BLaER1 (cell line): ENCODE measurements at regions not wholly inside any gene's neighbourhood (a gene's known extent, or its start where the extent isn't known, plus 50 kb on each side); places are given as distances from the start of the nearest gene placed in this dataset.
"Not testable (repeated sequence)": the region's sequence is repeated elsewhere in the genome, so short reads cannot be mapped to it uniquely, and the experiment has no call there.

Source experiments
- H3K27ac ChIP-seq: shearing (Covaris generic); formaldehyde crosslinking; 2 replicates; pipeline ENCODE4 v1.8.1; 2022
- H3K27me3 ChIP-seq: shearing (Covaris generic); formaldehyde crosslinking; 2 replicates; pipeline ENCODE4 v1.8.1; 2022
- H3K36me3 ChIP-seq: shearing (Covaris generic); formaldehyde crosslinking; 2 replicates; pipeline ENCODE4 v1.8.1; 2022
- H3K4me1 ChIP-seq: shearing (Covaris generic); formaldehyde crosslinking; 2 replicates; pipeline ENCODE4 v1.8.1; 2022
- H3K4me2 ChIP-seq: shearing (Covaris generic); formaldehyde crosslinking; 2 replicates; pipeline ENCODE4 v1.8.1; 2022
- H3K4me3 ChIP-seq: shearing (Covaris generic); formaldehyde crosslinking; 2 replicates; pipeline ENCODE4 v1.8.1; 2022
- H3K9ac ChIP-seq: shearing (Covaris generic); formaldehyde crosslinking; 2 replicates; pipeline ENCODE4 v1.8.1; 2022
- H3K9me3 ChIP-seq: shearing (Covaris generic); formaldehyde crosslinking; 2 replicates; pipeline ENCODE4 v1.8.1; 2022
- H4K20me1 ChIP-seq: shearing (Covaris generic); formaldehyde crosslinking; 2 replicates; pipeline ENCODE4 v1.8.1; 2022

DNA sequence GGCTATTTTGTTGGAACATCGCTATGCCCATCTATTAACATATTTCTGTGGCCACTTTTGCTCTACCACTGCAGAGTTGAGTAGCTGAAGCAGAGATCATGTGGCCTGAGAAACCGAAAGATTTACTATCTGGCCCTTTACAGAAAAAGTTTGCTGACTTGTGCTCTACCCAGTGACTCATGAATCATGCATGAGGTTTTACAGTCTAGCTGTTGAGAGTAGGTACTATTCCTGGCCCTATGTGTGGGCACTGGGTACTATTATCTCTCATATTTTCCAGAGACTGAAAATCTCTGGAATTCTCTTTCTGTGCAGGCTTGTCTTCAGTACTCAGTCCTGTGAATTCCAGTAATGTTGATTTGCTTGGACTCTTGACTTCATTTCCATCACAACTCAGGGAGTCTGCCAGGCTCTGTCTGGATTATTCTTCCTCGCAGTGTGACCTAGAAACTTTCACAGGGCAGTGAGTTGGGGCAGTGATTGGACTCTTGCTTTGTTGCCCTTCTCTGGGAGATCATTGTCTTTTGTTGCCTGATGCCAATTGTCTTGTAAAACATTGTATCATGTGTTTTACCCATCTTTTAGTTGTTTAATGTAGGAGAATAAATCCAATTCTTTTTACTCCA is 121.3 kb upstream of the PRSS12 start:
- H3K9ac ChIP-seq, H3K27ac ChIP-seq, H3K4me1 ChIP-seq, H3K4me3 ChIP-seq, H3K4me2 ChIP-seq, H3K9me3 ChIP-seq, H3K36me3 ChIP-seq, H4K20me1 ChIP-seq, H3K27me3 ChIP-seq: not testable (repeated sequence)

- H4K20me1 ChIP-seq, H3K27me3 ChIP-seq, H3K9ac ChIP-seq, H3K4me3 ChIP-seq, H3K9me3 ChIP-seq, H3K27ac ChIP-seq, H3K4me1 ChIP-seq, H3K4me2 ChIP-seq, H3K36me3 ChIP-seq: not testable (repeated sequence)
Measured at GRCh38 chr4:118474771-118475170, 122.0 kb upstream of the PRSS12 start.

DNA sequence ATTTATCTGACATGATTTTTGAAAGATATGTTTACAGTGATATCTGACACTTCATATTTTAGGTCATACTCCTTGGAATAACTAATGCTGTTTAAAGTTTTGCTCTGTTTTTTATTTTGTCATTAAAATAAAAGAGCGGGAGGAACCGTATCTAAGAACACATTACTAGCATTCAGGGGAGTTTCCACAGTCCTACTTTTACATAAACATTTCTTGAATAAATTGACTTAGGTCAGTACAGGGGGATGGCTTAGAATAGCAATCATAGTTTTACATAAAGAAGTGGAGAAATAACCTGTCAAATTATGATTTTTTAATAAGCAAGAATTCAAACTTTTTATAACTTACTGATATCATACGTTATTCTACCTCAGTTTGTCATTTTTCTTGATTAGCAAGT is 123.1 kb upstream of the PRSS12 start:
- not testable (repeated sequence) for H3K9ac ChIP-seq, H3K4me2 ChIP-seq, H3K36me3 ChIP-seq, H3K27ac ChIP-seq, H3K9me3 ChIP-seq, H4K20me1 ChIP-seq, H3K4me3 ChIP-seq, H3K4me1 ChIP-seq, H3K27me3 ChIP-seq

DNA sequence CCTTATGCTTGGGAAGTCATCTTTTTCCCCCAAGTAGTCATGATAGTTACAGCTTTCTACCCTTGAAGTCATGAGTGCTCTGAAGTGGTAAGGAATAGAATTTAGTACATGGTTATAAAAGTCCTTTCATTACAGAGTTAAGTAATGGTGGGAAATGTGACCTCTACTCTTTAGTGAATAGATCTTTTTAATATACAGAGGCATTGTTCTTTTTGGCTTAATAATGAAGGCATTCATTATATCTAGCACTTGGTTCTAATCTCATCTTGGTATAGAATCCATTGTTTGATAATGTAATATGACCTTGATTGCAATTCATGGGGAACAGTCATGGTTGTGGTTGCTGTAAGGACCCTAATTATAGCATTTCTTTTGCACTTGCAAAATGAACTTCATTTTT is 125.0 kb upstream of the PRSS12 start:
- not testable (repeated sequence) for H3K9ac ChIP-seq, H3K27me3 ChIP-seq, H3K4me1 ChIP-seq, H3K9me3 ChIP-seq, H3K36me3 ChIP-seq, H3K4me2 ChIP-seq, H3K27ac ChIP-seq, H4K20me1 ChIP-seq, H3K4me3 ChIP-seq

DNA sequence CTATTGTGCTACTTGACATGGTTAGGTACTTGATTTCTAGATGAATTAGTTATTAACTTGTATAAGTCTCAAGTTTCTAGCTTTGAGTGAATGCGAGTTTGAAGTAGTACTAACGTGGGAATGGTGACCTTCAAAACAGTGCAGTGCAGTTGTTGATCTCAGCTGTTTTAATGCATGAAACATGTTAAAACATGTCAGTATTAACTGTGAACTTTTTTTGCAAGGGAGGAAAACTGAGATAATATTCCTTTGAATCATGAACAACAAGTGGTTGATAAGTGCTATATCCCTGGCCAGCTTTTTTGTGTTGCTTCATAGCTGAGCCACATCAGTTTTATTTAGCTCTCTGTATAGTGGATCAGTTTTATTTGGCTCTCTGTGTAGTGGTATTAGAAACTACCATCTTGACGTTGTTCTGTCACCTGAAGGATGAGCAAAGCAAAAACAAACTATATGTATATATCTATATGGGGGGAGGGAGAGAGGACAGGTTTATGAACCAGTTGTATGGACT is 133.1 kb upstream of the PRSS12 start:
- H3K4me2 ChIP-seq, H4K20me1 ChIP-seq, H3K27ac ChIP-seq, H3K4me1 ChIP-seq, H3K9me3 ChIP-seq, H3K4me3 ChIP-seq, H3K9ac ChIP-seq, H3K27me3 ChIP-seq, H3K36me3 ChIP-seq: not testable (repeated sequence)

DNA sequence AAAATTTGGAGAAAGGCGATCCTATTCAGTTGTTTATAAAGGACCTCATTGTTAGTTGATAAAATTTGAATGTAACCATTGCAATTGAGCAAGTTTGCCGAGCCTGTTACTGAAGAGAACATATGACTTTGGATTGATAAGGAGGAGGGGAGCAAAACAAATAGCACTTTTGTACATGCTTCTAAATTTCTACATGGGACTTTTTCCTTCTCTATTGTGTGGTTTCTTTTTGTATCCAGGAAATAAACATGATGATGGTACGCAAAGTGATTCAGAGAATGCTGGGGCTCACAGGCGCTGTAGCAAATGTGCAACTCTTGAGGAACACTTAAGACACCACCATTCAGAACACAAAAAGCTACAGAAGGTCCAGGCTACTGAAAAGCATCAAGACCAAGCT is 140.2 kb upstream of the PRSS12 start:
- H3K4me2 ChIP-seq, H4K20me1 ChIP-seq, H3K36me3 ChIP-seq, H3K9me3 ChIP-seq, H3K4me3 ChIP-seq, H3K9ac ChIP-seq, H3K27ac ChIP-seq, H3K4me1 ChIP-seq, H3K27me3 ChIP-seq: not testable (repeated sequence)

- H3K9ac ChIP-seq = not testable (repeated sequence)
Measured at GRCh38 chr4:118494437-118494836, 141.6 kb upstream of the PRSS12 start.

GRCh38 chr4:118502967-118503366 is 150.2 kb upstream of the PRSS12 start:
- not testable (repeated sequence) for H3K4me2 ChIP-seq, H4K20me1 ChIP-seq, H3K9me3 ChIP-seq, H3K27me3 ChIP-seq, H3K36me3 ChIP-seq, H3K4me1 ChIP-seq, H3K9ac ChIP-seq, H3K27ac ChIP-seq, H3K4me3 ChIP-seq

More at GRCh38 chr4:118494437-118494836, 141.6 kb upstream of the PRSS12 start:
- H3K4me2 ChIP-seq, H4K20me1 ChIP-seq, H3K27ac ChIP-seq, H3K9me3 ChIP-seq, H3K36me3 ChIP-seq, H3K4me1 ChIP-seq, H3K27me3 ChIP-seq, H3K4me3 ChIP-seq: not testable (repeated sequence)

GRCh38 chr4:118504927-118505326 is 152.1 kb upstream of the PRSS12 start:
- H3K4me2 ChIP-seq = not testable (repeated sequence)

GRCh38 chr4:118505491-118505890 is 152.7 kb upstream of the PRSS12 start:
- H3K27ac ChIP-seq, H3K4me3 ChIP-seq, H3K27me3 ChIP-seq, H3K4me1 ChIP-seq, H3K9ac ChIP-seq, H4K20me1 ChIP-seq, H3K9me3 ChIP-seq, H3K4me2 ChIP-seq, H3K36me3 ChIP-seq: not testable (repeated sequence)

More at GRCh38 chr4:118504927-118505326, 152.1 kb upstream of the PRSS12 start:
- H4K20me1 ChIP-seq, H3K4me1 ChIP-seq, H3K36me3 ChIP-seq, H3K27ac ChIP-seq, H3K4me3 ChIP-seq, H3K27me3 ChIP-seq, H3K9me3 ChIP-seq, H3K9ac ChIP-seq: not testable (repeated sequence)

DNA sequence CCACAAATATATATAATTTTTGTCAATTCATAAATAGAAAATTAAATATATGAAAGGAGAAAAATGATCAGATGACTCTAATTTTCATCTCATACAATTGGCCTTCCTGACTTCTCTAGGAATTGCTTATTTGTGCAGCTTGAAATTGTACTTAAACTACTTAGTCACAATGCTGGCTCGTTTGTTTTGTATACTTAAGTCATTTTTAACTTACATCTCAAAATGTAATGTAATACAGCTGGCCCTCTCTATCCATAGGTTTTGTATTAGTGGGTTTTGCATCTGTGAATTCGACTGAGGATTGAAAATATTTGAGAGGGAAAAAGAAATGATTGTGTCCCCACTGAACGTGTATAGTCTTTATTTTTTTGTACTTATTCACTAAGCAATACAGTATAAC is 160.1 kb upstream of the PRSS12 start:
- H3K36me3 ChIP-seq, H3K4me2 ChIP-seq, H3K4me1 ChIP-seq, H3K27ac ChIP-seq, H3K4me3 ChIP-seq, H3K9me3 ChIP-seq, H3K9ac ChIP-seq, H3K27me3 ChIP-seq, H4K20me1 ChIP-seq: not testable (repeated sequence)

DNA sequence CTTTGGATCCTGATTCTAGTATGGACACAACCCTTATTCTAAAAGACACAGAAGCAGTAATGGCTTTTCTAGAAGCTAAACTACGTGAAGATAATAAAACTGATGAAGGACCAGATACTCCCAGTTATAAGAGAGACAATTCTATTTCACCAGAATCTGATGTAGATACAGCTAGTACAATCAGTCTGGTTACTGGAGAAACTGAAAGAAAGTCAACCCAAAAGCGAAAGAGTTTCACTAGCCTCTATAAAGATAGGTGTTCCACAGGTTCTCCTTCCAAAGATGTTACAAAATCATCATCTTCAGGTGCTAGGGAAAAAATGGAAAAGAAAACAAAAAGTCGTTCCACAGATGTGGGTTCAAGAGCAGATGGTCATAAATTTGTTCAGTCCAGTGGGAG is 161.5 kb upstream of the PRSS12 start:
- H3K36me3 ChIP-seq, H3K4me2 ChIP-seq, H3K4me3 ChIP-seq, H3K9me3 ChIP-seq, H4K20me1 ChIP-seq, H3K9ac ChIP-seq, H3K4me1 ChIP-seq, H3K27me3 ChIP-seq, H3K27ac ChIP-seq: not testable (repeated sequence)

DNA sequence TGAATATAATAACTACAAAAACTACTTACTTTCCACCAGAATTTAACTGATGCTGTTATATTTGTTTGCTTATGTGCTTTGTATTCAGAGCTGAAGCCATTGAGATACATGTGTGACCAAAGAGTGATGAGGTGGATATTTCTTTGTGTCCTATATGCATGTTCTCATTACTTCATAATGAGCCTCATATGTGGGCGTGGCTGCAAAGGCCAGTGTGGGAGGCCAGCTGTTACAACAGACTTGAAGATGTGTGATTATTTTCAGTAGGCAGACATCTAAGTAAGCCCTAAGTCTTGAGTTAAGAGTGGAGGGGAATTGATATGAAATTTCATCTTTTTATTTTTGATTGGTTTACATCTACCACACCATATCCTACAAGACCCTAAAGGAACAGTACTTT is 163.3 kb upstream of the PRSS12 start:
- H3K27me3 ChIP-seq, H3K4me2 ChIP-seq, H3K9ac ChIP-seq, H3K36me3 ChIP-seq, H4K20me1 ChIP-seq, H3K27ac ChIP-seq, H3K9me3 ChIP-seq, H3K4me1 ChIP-seq, H3K4me3 ChIP-seq: not testable (repeated sequence)

DNA sequence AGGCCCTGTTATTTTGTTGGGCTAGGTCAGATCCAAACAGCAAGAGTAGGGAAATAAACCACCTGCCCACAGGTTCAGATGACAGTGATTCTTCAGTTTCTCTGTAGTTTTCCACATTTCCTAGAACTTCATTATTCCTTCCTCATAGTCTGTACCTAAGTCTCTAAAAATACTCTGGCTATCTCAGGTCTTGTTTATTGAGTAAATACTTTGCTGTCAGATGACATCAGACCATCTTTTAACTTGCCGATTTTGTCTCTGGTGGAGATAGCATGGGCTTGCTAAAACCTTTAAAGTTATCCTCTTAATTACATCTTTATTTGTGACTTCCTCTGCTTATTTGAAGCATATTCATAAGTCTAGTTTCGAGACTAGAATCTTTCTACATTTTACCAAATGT is 155.1 kb upstream of the METTL14 start:
- H3K27ac ChIP-seq = not testable (repeated sequence)

GRCh38 chr4:118531947-118532346 is 153.2 kb upstream of the METTL14 start:
- H3K27ac ChIP-seq, H4K20me1 ChIP-seq, H3K36me3 ChIP-seq, H3K4me2 ChIP-seq, H3K4me1 ChIP-seq, H3K9ac ChIP-seq, H3K4me3 ChIP-seq, H3K9me3 ChIP-seq, H3K27me3 ChIP-seq: not testable (repeated sequence)

More for the DNA sequence above, 155.1 kb upstream of the METTL14 start:
- H3K9me3 ChIP-seq, H3K36me3 ChIP-seq, H4K20me1 ChIP-seq, H3K27me3 ChIP-seq, H3K9ac ChIP-seq, H3K4me3 ChIP-seq, H3K4me1 ChIP-seq, H3K4me2 ChIP-seq: not testable (repeated sequence)

- not testable (repeated sequence) for H3K9me3 ChIP-seq, H3K4me1 ChIP-seq
Measured at GRCh38 chr4:118535788-118536187, 149.4 kb upstream of the METTL14 start.

More at GRCh38 chr4:118535788-118536187, 149.4 kb upstream of the METTL14 start:
- not testable (repeated sequence) for H3K27me3 ChIP-seq, H4K20me1 ChIP-seq, H3K9ac ChIP-seq, H3K27ac ChIP-seq, H3K4me2 ChIP-seq, H3K36me3 ChIP-seq, H3K4me3 ChIP-seq
